ENCODE measurements at regions not wholly inside any gene's neighbourhood (a gene's known extent, or its start where the extent isn't known, plus 50 kb on each side); places are given as distances from the start of the nearest gene placed in this dataset.

DNA sequence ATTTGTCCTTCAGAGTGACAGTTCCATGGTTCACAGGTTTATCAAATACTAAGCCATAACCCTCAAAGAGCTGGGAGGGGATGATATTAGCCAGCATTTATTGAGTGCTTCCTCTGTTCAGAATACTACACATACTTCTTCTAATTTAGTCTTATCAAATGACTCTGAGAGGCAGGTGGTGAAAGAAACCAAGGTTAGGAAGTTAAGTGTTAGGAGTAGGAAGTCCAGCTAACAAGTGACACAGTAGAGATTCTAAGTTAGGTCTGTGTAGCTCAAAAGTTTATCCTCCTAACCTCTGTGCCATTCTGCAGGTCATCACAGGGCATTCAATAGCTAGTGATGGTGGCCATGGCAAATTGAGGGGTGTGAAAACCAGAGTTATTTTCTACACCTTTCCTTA is 198.3 kb upstream of the MID1 start:
- DNase-seq (ENCODE audit: low read depth in 2 of 2) = no peak

DNA sequence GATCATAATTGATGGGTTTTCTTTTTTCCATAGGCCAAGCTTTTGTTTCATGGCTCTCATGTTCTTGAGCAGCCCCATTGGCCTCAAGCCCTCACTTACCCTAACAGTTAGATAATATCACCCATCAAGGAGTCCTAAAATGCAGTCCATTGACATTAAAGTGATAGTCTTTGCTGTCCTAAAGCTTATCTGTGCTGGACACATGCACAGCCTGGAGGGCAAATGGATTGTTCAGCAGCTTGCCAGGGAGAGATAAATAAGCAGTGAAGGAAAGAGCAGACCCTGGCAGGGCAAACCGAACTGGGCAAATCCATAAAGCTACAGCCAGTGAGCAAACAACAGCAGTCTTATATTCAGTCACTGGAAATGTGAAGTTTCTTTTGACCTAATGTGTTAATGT is 199.6 kb upstream of the MID1 start:
- no peak for DNase-seq (ENCODE audit: low read depth in 2 of 2)

DNA sequence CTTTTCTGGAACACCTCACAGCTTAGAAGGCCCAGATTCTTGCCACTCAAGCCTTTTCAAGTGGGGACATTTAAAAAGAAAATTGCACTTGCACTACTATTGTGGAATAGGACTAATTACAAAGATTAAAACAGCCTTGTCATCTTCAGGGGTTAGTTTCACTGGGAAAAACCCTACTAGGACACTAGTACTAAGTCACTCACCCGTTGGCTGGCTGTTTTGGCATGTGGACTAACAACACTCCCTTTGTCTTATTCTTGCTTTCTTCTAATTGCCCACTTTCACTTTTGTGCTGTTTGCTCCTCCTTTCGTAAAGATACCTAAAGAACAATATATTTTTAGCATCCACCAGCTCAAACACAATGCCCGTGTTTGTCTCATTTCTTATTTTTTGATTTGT is 200.9 kb upstream of the MID1 start:
- DNase-seq (ENCODE audit: low read depth in 2 of 2) = no peak

DNA sequence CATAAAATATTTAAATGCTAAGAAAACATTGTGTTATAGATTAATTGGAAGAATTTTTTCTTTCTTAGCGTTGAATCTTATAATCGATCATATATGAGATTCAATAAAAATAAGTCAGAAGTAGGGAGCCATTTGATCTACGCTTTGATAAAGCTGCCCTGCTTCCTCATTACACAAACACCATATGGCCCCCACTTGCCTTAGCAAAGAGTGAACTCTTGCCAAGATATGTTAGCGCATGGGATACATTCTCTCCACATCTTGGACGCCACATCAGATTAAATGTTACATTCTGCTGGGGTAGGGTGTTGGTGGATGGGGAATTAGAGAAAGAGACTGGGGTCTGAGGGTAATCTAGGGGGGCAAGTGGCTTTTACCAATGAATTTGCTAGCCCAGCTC is 207.7 kb upstream of the MID1 start:
- no peak for DNase-seq (ENCODE audit: low read depth in 2 of 2)

DNA sequence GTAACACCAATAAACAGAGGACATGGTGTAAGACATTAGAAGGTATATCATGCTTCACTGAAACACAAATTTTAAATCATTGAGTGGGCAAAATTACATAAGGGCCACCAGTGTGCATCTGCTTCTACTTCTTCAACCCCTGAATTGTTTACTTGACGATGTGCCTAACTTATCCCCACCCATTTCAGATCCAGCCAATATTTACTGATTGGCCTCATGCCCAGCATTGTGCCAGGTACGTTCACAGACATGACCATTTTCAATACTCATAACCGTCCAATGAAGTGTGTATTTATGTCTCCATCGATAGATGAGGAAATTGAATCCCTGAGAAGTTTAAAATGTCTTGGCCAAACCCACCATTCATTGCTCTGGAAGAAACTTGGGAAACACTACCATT is 208.3 kb upstream of the MID1 start:
- DNase-seq (ENCODE audit: low read depth in 2 of 2) = no peak

DNA sequence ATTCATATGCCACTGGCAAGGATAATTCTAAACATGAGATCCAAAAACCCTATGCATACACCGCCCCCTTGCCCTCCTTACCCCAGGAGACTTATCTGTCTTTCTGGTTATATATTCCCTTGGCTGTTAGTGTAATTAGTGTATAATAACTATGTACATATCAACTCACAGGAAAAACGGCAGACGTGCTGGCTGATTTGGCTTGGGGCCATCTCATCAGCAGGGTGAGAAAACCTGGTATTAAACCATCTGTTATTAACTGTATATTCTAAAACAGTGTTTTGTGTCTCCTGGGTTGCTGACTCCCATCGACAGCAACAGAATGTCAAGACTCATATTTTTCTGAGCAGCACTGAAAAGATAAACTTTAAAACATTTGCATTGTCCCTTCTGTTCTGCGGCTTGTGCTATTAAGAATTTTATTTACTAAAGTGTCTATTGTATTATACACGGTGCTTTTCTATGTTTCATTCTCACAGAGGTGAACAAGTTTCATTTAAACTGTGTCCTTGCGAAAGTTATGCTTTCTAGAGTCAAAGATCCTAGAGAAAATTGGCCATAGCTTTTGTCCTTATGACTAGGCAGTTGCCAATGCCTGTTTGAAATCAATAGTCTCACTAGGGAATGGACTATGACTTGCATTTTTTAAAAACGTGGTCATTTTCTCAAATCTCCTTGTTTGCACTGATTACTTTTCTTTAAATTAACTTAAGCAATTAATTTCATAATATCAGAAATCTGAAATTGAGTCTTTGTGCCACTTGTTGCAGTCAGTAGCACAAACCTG is 211.5 kb upstream of the MID1 start:
- no peak for DNase-seq (ENCODE audit: low read depth in 2 of 2)

DNA sequence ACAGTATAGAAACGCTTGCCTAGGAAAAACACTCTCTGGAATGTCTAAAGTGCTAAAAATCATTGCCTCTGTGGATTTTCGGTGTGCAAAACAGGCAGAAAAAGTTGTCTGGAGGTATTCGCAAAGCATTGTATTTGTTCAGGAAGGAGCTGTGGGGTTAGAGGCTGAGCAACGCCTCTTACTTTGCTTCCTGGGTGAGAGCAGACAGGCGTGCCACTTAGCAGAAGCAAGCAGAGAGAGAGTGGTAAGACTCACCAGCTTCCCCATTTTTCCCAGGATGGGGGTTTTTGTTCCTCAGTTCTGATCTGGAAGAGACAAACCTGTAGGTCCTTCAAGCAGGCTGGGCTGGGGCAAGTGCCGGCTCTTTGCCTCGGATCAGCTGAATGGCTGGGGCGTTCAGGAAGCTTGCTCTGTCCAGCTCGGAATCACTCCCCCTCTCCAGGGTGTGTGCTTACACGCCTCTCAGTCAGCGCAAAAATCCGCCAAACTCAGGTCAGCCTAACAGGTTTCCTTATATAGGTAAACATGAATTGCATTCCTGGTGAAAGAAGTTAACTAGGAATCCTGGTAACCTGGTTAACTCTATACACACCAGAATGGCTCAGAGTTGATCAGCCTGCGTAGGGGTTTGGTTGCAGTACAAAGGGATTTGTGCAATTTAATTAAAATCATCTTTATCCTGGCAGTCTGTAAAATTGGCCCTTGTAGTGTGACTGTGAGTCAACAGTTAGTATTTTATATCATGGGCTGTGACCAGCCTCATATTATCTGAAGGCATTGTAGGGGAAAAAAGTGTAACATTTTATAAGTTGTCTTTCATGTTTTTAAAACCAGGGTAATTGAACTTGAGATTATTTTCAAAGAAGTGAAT is 213.1 kb upstream of the MID1 start:
- no peak for DNase-seq (ENCODE audit: low read depth in 2 of 2)

DNA sequence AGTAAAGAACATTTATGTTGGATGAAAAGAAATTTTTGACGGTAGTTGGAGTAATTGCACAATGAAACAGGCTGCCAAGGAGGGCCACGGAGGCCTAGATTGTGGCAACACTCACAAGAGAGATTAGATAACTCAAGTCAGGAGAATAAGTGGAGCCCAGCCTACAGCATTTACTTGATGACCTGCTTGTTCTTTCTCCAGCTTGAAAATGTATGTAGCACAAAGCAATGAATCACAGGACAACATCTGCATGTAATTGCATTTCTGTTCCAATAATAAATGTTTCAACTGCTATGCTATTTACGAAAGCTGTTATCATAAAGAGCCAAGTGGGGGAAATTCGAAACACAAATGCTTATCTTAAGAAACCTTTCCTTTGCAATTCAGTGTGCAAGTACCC is 221.2 kb upstream of the MID1 start:
- no peak for DNase-seq (ENCODE audit: low read depth in 2 of 2)

DNA sequence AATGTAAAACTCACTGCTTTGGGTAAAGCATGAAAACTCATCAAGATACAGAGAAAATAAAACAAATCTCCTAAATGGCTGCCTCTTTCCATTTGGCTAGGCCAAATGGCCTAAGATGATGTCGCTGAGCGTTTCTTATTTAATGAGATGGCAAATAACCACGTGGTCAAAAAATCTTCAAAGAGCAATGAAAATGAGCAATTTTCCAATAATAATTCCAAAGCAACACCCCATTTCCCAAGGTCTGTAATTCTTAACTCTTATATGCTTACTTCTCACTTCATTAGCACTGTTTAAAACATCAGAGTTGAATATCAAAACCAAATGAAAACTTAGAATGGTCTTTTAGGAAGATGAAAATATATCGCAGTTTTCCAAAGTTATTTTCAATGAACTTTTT is 222.3 kb upstream of the MID1 start:
- DNase-seq (ENCODE audit: low read depth in 2 of 2) = no peak

DNA sequence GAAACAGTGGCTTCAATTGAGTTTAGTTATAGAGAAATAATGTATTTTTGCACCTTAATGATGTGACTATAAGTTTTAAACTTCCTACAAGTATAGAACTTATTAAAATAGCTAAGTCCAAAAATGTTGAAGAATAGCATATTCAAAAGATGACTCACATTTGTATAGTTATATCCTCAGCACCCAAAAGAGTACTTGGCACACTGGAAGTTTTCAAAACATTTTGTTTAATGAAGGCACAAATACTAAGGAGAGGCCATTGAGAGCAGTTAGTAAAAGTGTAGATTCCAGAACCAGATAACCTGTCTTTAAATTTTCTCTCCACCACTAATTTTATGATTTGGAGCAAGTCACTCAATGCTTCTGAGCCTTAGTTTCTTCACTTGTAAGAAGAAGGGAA is 226.9 kb upstream of the MID1 start:
- no peak for DNase-seq (ENCODE audit: low read depth in 2 of 2)

DNA sequence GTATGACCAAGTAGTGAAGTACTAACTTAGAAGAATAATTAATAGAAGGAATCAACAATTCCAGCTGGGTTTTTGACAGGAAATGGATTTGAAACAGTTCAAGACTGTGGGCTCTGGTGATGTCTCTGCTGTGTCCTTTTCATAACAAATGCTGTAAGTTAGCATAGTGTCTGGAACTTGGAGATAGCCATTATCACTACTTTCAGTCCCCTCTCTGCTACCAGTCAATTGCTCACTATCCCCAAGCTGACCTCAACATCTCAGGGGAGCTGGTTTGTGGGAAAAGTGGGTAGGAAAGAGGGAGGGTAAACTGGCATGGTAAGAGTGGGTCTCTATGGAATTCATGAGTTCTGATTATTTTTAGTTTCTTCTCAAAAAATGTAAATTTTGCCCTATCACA is 231.4 kb upstream of the MID1 start:
- DNase-seq (ENCODE audit: low read depth in 2 of 2) = no peak

DNA sequence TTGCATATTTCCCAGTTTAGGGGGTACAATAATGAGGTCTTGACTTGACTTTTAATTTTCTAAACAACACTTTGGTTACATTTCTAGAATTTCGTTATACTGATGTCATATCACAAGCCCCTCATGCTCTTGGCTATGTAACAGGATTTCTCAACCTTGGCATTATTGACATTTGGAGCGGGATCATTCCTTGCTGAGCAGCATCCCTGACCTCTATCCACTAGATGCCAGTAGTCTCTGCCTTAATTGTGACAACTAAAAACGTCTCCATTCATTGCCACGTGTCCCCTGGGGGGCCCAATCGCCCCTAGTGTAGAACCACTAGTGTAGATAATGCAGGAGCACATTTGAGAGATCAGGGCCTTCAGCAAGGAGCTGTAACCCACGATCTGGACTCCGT is 234.2 kb upstream of the MID1 start:
- no peak for DNase-seq (ENCODE audit: low read depth in 2 of 2)

DNA sequence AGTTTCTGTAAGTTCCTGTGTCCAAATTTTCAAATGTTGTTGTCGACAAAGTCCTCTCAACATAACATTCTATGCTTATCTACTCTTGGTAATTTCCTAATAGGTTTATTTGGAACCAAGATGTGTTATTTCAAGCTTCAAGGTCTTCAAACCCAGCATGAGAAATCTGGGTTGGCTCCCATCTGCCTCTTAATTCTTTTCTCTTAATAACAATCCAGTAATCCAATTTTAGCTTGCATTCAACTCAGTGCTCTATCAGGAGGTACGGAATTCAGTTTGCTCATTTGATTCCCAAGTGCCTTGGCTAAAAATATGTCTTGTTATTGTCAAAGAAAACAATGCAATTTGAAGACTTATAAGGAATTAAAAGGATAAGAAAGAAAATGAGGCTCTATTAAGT is 235.5 kb upstream of the MID1 start:
- no peak for DNase-seq (ENCODE audit: low read depth in 2 of 2)

DNA sequence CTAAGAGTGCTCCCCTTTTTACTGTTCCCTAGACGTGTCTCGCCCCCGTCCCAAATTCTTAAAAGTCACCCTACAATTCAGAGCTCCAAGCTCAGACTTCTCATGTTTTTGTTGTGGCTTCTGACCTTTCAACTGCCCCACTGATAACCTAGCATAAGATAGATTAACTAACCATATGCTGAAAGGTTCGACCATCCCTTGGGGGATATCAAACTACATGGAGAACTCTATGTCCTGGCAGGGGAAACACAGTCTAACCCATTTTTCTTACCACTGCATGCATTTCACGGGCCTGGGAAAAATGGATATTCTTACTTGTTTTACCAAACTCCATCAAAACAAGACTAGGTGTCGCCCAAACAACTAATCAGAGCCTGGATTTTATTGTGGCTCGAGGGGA is 236.4 kb upstream of the MID1 start:
- no peak for DNase-seq (ENCODE audit: low read depth in 2 of 2)

DNA sequence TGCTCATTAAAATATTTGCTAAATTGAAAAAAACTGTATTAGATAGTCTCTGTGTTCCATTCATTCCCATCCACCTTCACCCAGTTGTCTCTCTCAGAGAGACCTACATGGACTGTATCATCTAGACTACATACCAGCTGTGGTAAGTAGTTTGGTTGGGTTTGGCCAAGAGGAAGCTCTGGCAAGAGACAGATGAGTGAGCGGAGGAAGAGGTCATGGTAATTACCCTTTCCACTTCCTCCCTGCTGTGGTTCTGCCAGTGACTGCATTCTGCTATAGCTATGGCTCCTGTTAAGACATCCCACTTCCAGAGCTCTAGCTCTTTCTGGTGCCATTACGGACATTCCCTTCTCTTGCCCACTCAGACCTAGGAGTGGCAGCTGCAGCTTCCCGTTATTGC is 239.0 kb upstream of the MID1 start:
- no peak for DNase-seq (ENCODE audit: low read depth in 2 of 2)

DNA sequence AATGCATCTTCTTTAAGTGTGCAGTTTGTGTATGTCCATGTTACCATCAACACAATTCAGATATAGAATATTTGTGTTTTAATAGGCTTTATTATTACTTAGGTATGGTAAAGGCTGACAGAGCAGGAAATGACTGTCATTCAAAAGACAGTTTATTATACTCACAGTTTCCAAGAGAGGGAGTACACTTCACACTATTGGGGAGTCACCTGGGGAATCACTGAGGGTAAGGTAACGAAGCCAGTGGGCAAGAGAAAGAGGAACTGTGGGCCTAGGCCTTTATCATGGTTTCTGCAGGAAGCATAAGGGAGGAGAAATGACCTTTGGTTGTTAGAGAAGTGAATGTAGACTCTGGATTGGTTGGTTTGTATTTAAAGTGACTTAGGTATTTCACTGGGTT is 235.1 kb upstream of the HCCS start:
- no peak for DNase-seq (ENCODE audit: low read depth in 2 of 2)

DNA sequence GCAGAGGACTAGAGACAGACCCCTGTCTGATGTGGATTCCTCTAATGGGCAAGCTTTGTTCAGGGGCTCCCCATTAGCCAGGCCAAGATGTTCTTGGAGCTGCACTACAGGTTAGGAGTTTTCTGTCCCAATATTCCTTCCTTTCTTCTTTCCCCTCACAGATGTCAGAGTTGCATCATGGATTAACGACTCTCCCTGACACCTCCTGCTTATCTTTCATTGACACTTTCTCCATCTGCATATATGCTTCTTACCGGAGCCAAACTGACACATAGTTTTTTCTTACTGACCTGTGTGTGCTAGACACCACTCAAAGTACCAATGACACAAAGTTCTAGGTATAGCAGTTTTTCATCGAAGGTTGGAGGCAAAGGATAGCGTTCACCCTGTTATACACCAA is 228.6 kb upstream of the HCCS start:
- DNase-seq (ENCODE audit: low read depth in 2 of 2) = no peak

DNA sequence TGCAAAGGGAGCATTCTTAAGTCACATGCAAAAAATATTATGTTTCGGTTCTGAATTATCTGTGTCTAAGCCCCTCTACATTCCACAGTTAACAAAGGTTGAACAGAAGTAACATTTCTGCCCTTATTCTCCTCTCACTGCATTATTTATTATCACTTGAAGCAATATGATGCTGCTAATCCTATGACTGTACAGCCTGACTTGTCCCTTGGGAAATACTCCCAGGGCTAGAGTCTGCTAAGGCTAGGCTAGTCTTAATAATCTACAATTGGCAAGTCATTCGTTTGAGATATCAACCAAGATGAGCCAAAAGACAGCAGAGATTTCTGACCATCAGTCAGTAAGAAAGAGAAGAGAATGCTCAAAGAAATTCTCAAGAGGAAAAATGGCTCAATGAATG is 226.9 kb upstream of the HCCS start:
- no peak for DNase-seq (ENCODE audit: low read depth in 2 of 2)

DNA sequence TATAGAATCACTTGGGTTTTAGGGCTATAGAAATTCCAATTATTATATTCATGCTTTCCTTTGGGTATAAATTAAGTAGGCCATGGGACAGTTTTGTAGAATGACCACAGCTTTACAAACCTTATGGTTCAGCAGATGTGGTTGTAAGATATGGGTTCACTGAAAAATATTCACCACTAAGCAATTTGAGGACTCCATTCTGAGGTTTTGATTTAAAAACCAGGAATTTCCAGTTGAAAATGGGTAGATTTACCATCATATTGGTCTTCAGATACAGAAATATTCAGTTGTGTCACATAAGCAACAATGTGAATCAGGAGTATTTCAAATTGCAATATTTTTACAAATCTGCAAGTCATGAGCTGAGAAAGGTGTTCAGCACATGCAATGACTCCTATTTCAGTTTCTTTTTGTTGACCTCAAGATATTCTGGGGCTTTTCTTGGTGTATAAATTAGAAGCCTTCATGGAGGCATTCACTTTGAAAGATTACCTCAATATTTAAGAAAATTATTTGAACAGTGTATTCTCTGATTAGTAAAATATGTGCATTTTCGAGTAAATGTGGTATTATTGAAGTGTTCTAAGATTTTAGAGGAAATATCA is 218.4 kb upstream of the HCCS start:
- no peak for DNase-seq (ENCODE audit: low read depth in 2 of 2)

DNA sequence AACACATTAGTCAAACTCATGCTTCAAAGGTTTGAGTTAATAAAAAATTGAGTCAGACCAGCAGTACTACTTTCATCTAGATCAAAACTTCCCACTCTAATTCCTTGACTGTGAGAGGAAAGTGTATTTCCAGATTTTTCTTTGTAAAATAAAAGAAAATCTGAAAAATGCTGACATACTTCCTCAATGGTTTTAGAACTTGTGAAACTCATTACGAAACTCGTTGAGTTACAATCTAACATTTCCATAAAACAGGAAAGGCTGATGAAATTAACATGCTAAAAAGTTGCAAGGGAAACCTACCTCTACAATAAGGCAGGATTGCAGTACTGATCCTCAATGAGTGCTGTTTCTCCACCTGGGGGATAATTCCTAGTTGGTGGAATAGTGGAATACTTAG is 217.8 kb upstream of the HCCS start:
- DNase-seq (ENCODE audit: low read depth in 2 of 2) = no peak

DNA sequence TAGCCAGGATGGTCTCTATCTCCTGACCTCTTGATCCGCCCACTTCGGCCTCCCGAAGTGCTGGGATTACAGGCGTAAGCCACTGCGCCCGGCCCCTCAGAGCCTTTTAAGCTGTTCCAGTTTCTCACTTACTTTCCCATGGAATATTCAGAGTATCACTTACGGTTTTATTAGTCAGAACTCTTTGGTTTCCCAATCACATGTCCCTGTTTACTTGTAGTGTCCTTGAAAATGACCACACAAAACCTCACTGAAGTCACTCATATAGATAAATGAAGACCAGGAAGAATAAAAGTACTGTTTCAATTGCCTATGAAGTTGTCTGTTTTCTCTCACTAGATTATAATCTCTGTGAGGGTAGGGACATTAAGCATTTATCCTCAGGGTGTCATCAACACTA is 217.2 kb upstream of the HCCS start:
- no peak for DNase-seq (ENCODE audit: low read depth in 2 of 2)

DNA sequence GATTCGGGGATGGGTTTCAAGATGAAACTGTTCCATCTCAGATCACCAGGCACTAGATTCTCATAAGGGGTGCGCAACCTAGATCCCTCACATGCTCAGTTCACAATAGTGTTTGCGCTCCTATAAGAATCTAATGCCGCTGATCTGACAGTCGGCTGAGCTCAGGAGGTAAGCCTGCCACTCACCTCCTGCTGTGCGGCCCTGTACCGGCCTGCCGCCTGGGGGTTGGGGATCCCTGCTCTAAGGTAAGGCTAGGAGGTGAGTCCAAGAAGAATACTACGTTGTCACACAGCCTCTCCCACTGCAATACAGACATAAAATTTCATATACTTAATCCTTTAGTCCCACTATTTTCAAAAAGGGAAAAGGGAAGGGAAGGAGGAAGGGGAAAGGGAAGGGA is 213.4 kb upstream of the HCCS start:
- DNase-seq (ENCODE audit: low read depth in 2 of 2) = no peak
